NCI-H345 treated with DMSO at 0.1 percent for 48 hours (cell line): ENCODE measurements at regions not wholly inside any gene's neighbourhood (a gene's known extent, or its start where the extent isn't known, plus 50 kb on each side); places are given as distances from the start of the nearest gene placed in this dataset.
"Not testable (repeated sequence)": the region's sequence is repeated elsewhere in the genome, so short reads cannot be mapped to it uniquely, and the experiment has no call there.

ENCODE experiments used
- DNase-seq: peaks from one replicate; lab custom pipeline; 2025; ENCODE audit not compliant: unreplicated experiment; lab: John Stamatoyannopoulos, UW

GRCh38 chr3:82128271-82128670 is 366.8 kb upstream of the GBE1 start:
- no peak for DNase-seq

GRCh38 chr3:82122554-82123345 is 361.3 kb upstream of the GBE1 start:
- no peak for DNase-seq

- no peak for DNase-seq
Observed at GRCh38 chr3:82114589-82114988, 353.1 kb upstream of the GBE1 start.

GRCh38 chr3:82110721-82111120 is 349.3 kb upstream of the GBE1 start:
- DNase-seq = not testable (repeated sequence)

GRCh38 chr3:82103241-82103640 is 341.8 kb upstream of the GBE1 start:
- no peak for DNase-seq

- DNase-seq = no peak
Observed at GRCh38 chr3:82100378-82100777, 338.9 kb upstream of the GBE1 start.

- DNase-seq = no peak
Observed at GRCh38 chr3:82093641-82094040, 332.2 kb upstream of the GBE1 start.

GRCh38 chr3:82088749-82089148 is 327.3 kb upstream of the GBE1 start:
- DNase-seq = no peak

GRCh38 chr3:82087958-82088357 is 326.5 kb upstream of the GBE1 start:
- no peak for DNase-seq

GRCh38 chr3:82085851-82086475 is 324.5 kb upstream of the GBE1 start:
- no peak for DNase-seq

- no peak for DNase-seq
Observed at GRCh38 chr3:82085356-82085755, 323.9 kb upstream of the GBE1 start.

- DNase-seq = no peak
Observed at GRCh38 chr3:82084824-82085223, 323.4 kb upstream of the GBE1 start.

GRCh38 chr3:82082796-82083195 is 321.4 kb upstream of the GBE1 start:
- no peak for DNase-seq

GRCh38 chr3:82081351-82081750 is 319.9 kb upstream of the GBE1 start:
- DNase-seq = no peak

GRCh38 chr3:82080792-82081191 is 319.3 kb upstream of the GBE1 start:
- no peak for DNase-seq

- no peak for DNase-seq
Observed at GRCh38 chr3:82080261-82080660, 318.8 kb upstream of the GBE1 start.

- DNase-seq = no peak
Observed at GRCh38 chr3:82079335-82079890, 318.0 kb upstream of the GBE1 start.

GRCh38 chr3:82078246-82078645 is 316.8 kb upstream of the GBE1 start:
- DNase-seq = no peak

GRCh38 chr3:82067420-82067819 is 306.0 kb upstream of the GBE1 start:
- no peak for DNase-seq

- no peak for DNase-seq
Observed at GRCh38 chr3:82058809-82059208, 297.4 kb upstream of the GBE1 start.

GRCh38 chr3:82055792-82056191 is 294.3 kb upstream of the GBE1 start:
- no peak for DNase-seq

GRCh38 chr3:82054849-82055248 is 293.4 kb upstream of the GBE1 start:
- DNase-seq = no peak
